ENCODE measurements at regions not wholly inside any gene's neighbourhood (a gene's known extent, or its start where the extent isn't known, plus 50 kb on each side); places are given as distances from the start of the nearest gene placed in this dataset.

- peak; percentile 99 for DNase-seq (ENCODE audit: low read depth)
These were observed 115.2 kb downstream of the MRPL14 start for GRCh38 chr6:44012078-44012493.

GRCh38 chr6:44011350-44011920, 115.8 kb downstream of the MRPL14 start:
- peak; percentile 87 for DNase-seq (ENCODE audit: low read depth)

GRCh38 chr6:44010411-44011349, 116.6 kb downstream of the MRPL14 start:
- peak; percentile 98 for DNase-seq (ENCODE audit: low read depth)

GRCh38 chr6:44009425-44010321, 117.6 kb downstream of the MRPL14 start:
- DNase-seq (ENCODE audit: low read depth), result peak; percentile 83

GRCh38 chr6:44008821-44009370, 118.4 kb downstream of the MRPL14 start:
- no peak for DNase-seq (ENCODE audit: low read depth)

GRCh38 chr6:44007818-44008621, 119.2 kb downstream of the MRPL14 start:
- no peak for DNase-seq (ENCODE audit: low read depth)

- DNase-seq (ENCODE audit: low read depth), result no peak
These were observed 120.4 kb downstream of the MRPL14 start for GRCh38 chr6:44006872-44007303.

GRCh38 chr6:44006123-44006871, 121.0 kb downstream of the MRPL14 start:
- peak; percentile 85 for DNase-seq (ENCODE audit: low read depth)

GRCh38 chr6:44005507-44005903, 121.7 kb downstream of the MRPL14 start:
- DNase-seq (ENCODE audit: low read depth), result no peak

GRCh38 chr6:44004625-44005506, 122.4 kb downstream of the MRPL14 start:
- DNase-seq (ENCODE audit: low read depth), result peak; percentile 68

GRCh38 chr6:44004136-44004535, 123.1 kb downstream of the MRPL14 start:
- DNase-seq (ENCODE audit: low read depth), result no peak

GRCh38 chr6:44003345-44004061, 123.7 kb downstream of the MRPL14 start:
- DNase-seq (ENCODE audit: low read depth), result no peak

GRCh38 chr6:44002593-44003344, 124.5 kb downstream of the MRPL14 start:
- DNase-seq (ENCODE audit: low read depth), result peak; percentile 66

- DNase-seq (ENCODE audit: low read depth), result peak; percentile 79
These were observed 125.1 kb downstream of the MRPL14 start for GRCh38 chr6:44002067-44002592.

GRCh38 chr6:44001318-44002066, 125.8 kb downstream of the MRPL14 start:
- peak; percentile 55 for DNase-seq (ENCODE audit: low read depth)

GRCh38 chr6:44000164-44000842, 126.9 kb downstream of the MRPL14 start:
- DNase-seq (ENCODE audit: low read depth), result peak; percentile 74
